ENCODE measurements at regions not wholly inside any gene's neighbourhood (a gene's known extent, or its start where the extent isn't known, plus 50 kb on each side); places are given as distances from the start of the nearest gene placed in this dataset.
"Not testable (repeated sequence)": the region's sequence is repeated elsewhere in the genome, so short reads cannot be mapped to it uniquely, and the experiment has no call there.

DNA sequence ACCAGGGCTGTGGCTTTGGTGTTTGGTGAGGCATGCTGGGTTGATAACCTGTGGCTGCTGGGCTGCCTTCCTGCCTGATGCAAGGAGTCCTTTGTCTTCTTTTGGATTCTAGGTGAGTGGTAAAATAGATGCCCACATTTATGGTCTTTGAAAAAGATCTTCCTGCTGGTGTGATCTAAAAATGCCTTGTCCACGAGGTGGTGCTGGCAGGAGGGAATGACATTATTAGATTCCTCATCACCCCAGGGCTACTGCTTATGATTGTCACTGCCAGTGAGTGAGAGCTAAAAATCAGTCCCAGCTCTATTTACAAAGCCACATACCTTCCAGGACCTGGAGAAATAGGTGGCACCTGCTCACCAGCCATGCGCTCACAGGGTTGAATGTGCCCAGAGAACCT, 355.5 kb upstream of the ROPN1 start:
- no TSS peak for BruUV-seq (replicated peaks)
- ATAC-seq (no peak), FAIRE-seq (no peak), DNase-seq (ENCODE audit: low spot score) (no peak)
- H3K9me3 ChIP-seq (ENCODE audit: low read length) = no peaks in the 10 kb centered on the region
- no peak overlapping the region for H3K27ac ChIP-seq (ENCODE audit: extremely low read length, insufficient read depth, low read length)
- intact Hi-C loops (cut with micrococcal nuclease; ENCODE audit: unreplicated experiment) (no loop called here), in situ Hi-C loops (cut with HindIII; ENCODE audit: extremely low pct_ligation_motif_present, low pct_unique_long_range_greater_than_20kb) (loop anchor here (5.0 kb wide), 1 partner anchor 210 kb away; no protein-coding TSS in a partner anchor)
- ChIA-PET CTCF (ENCODE audit: low intra/inter-chr PET ratio, low total read pairs) (no interaction called here), POLR2A (no interaction called here)
- H3K79me2 ChIP-seq (ENCODE audit: insufficient read depth, low read length) = no peaks in the 10 kb centered on the region
- no peak overlapping the region for H2AFZ ChIP-seq (ENCODE audit: low read length)
- no peaks in the 10 kb centered on the region for H4K20me1 ChIP-seq (ENCODE audit: insufficient read depth, low read length)
- H3K36me3 ChIP-seq (replicated peaks in 1 of 2; ENCODE audit: control insufficient read depth in 1 of 2, insufficient read depth in 2 of 2, low read length in 2 of 2) = no peaks in the 10 kb centered on the region
- TF ChIP-seq NCOA2 (CRISPR knock-in tag; IDR thresholded peaks at IDR 0.05) = no peak
- TF ChIP-seq, protein P1, sequence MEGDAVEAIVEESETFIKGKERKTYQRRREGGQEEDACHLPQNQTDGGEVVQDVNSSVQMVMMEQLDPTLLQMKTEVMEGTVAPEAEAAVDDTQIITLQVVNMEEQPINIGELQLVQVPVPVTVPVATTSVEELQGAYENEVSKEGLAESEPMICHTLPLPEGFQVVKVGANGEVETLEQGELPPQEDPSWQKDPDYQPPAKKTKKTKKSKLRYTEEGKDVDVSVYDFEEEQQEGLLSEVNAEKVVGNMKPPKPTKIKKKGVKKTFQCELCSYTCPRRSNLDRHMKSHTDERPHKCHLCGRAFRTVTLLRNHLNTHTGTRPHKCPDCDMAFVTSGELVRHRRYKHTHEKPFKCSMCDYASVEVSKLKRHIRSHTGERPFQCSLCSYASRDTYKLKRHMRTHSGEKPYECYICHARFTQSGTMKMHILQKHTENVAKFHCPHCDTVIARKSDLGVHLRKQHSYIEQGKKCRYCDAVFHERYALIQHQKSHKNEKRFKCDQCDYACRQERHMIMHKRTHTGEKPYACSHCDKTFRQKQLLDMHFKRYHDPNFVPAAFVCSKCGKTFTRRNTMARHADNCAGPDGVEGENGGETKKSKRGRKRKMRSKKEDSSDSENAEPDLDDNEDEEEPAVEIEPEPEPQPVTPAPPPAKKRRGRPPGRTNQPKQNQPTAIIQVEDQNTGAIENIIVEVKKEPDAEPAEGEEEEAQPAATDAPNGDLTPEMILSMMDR (CRISPR knock-in tag; IDR thresholded peaks at IDR 0.05) = 0 out of 2 replicates have a peak, but pooled peaks have one; percentile 14
- H3K27me3 ChIP-seq (ENCODE audit: control insufficient read depth in 1 of 2, insufficient read depth in 2 of 2, low read length in 2 of 2) = no peaks in the 10 kb centered on the region
- WGBS (ENCODE audit: low lambda C conversion rate) = 10% methylated on average over 2 of the region's 2 CpGs
- no peak overlapping the region for H3K4me2 ChIP-seq (ENCODE audit: low read depth, low read length)
- no peaks in the 10 kb centered on the region for H3K4me1 ChIP-seq (ENCODE audit: insufficient read depth, low read length)
- H3K4me3 ChIP-seq (replicated peaks in 1 of 3; ENCODE audit: insufficient read depth in 1 of 3, low read depth in 2 of 3, low read length in 3 of 3) = no peak overlapping the region
- H3K9ac ChIP-seq (ENCODE audit: insufficient read depth, low read depth, low read length) = no peak overlapping the region

DNA sequence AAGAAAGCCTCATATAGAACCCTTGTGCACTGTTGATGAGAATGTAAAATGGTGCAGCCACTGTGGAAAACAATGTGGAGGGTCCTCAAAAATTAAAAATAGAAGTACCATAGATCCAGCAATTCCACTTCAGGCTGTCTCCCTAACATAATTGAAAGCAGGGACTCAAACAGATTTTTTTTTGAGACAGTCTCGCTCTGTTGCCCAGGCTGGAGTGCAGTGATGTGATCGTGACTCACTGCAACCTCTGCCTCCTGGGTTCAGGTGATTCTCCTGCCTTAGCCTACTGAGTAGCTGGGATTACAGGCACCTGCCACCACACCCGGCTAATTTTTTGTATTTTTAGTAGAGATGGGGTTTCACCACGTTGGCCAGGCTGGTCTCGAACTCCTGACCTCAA, 356.6 kb upstream of the ROPN1 start:
- H3K9me3 ChIP-seq (ENCODE audit: low read length); DNase-seq (ENCODE audit: low spot score); H2AFZ ChIP-seq (ENCODE audit: low read length); POLR2A ChIA-PET; H3K36me3 ChIP-seq (replicated peaks in 1 of 2; ENCODE audit: control insufficient read depth in 1 of 2, insufficient read depth in 2 of 2, low read length in 2 of 2); FAIRE-seq; H4K20me1 ChIP-seq (ENCODE audit: insufficient read depth, low read length); BruUV-seq (replicated peaks); ATAC-seq; intact Hi-C loops (cut with micrococcal nuclease; ENCODE audit: unreplicated experiment); H3K4me2 ChIP-seq (ENCODE audit: low read depth, low read length); H3K27me3 ChIP-seq (ENCODE audit: control insufficient read depth in 1 of 2, insufficient read depth in 2 of 2, low read length in 2 of 2); H3K79me2 ChIP-seq (ENCODE audit: insufficient read depth, low read length); H3K9ac ChIP-seq (ENCODE audit: insufficient read depth, low read depth, low read length); H3K4me3 ChIP-seq (replicated peaks in 1 of 3; ENCODE audit: insufficient read depth in 1 of 3, low read depth in 2 of 3, low read length in 3 of 3); H3K27ac ChIP-seq (ENCODE audit: extremely low read length, insufficient read depth, low read length); CTCF ChIA-PET (ENCODE audit: low intra/inter-chr PET ratio, low total read pairs); H3K4me1 ChIP-seq (ENCODE audit: insufficient read depth, low read length): not testable (repeated sequence)
- in situ Hi-C loops (cut with HindIII; ENCODE audit: extremely low pct_ligation_motif_present, low pct_unique_long_range_greater_than_20kb) = loop anchor here (5.0 kb wide), 1 partner anchor 209 kb away; no protein-coding TSS in a partner anchor
- 0% methylated on average over 5 of the region's 5 CpGs for WGBS (ENCODE audit: low lambda C conversion rate)

Data from HepG2 (cell line).